ENCODE measurements at regions not wholly inside any gene's neighbourhood (a gene's known extent, or its start where the extent isn't known, plus 50 kb on each side); places are given as distances from the start of the nearest gene placed in this dataset.

DNA sequence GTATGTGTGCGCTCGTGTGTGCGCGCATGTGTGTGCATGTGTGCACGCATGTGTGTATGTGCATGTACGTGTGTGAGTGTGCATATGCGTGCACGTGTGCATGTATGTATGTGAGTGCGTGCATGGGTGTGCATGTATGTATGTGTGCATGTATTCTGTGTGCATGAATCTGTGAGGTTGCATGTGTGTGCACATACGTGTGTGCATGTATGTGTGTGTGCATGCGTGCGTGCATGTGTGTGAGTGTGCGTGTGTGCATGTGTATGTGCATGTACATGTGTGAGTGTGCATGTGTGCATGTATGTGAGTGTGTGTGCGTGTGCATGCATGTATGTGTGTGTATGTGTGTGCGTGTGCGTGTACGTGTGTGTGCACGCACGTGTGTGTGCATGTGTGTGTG is 241.5 kb downstream of the SHOX start:
- TF ChIP-seq POLR2A (IDR thresholded peaks at IDR 0.05) = no peak
- no peak for TF ChIP-seq CTCF (IDR thresholded peaks at IDR 0.05)
